ENCODE measurements at regions not wholly inside any gene's neighbourhood (a gene's known extent, or its start where the extent isn't known, plus 50 kb on each side); places are given as distances from the start of the nearest gene placed in this dataset.
"Not testable (repeated sequence)": the region's sequence is repeated elsewhere in the genome, so short reads cannot be mapped to it uniquely, and the experiment has no call there.

GRCh38 chr5:110925398-110925797, 146.1 kb upstream of the TSLP start:
- no peak for DNase-seq

DNA sequence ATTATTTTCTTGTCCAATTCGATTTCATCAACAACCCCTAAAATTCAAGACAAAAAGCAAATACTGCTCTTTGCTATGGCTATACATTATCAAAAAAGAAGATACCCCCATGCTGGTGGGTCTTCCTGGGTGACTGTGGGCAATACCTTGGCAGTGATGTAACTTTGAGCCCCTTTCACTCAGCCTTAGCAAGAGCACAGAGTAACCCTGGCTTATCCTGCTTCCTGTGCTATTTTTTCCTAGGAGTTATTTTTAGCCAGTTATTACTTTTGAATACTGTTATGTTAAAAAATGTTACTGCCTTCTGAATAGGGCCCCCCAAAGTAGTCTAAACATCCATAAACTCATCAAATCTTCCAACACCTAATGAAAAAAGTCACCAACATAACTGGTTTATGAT, 145.6 kb upstream of the TSLP start:
- no peak for DNase-seq

DNA sequence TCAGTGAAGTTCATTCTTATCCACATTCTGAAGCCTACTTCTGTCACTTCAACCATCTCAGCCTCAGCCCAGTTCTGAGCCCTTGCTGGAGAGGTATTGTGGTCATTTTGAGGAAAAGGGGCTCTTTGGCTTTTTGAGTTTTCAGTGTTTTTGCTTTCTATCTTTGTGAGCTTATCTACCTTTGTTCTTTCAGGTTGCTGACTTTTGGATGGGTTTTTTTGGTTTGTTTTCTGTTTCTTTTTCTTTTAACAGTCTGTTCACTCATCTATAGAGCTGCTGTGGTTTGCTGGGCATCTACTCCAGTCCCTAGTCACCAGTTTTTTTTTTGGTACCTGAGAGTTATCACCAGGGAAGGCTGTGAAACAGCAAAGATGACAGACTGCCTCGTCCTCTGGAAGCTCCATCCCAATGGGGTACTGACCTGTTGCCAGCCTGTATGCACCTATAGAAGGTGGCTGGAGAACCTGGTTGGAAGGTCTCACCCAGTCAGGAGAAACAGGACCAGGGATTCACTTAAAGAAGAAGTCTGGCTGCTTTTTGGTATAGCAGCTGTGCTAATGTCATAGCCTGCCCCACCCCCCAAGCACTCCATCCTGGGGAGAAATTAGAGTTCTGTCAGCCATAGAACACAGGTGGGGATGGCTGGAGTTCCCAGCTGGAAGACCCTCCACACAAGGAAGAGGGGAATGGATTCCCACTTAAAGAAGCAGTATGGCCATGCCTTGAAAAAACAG, 138.6 kb upstream of the TSLP start:
- DNase-seq = no peak

DNA sequence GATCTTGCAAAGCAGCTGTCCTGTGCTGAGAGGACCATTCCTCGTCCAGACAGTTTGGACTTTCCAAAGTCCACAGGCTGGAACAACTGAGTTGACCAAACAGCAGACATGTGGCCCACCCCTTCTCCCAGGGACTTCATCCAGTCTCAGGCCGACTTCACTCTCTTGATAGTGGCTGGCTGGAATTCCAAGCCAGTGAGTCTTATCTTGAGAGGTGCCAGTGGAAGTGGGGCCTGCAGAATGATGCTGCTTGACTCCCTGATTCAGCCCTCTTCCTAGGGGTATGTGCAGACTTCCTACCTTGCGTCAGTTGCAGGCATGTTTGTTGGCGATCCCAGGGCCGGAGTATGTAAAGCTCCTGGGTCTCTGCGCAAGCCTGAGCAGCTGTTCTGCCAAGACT, 131.4 kb upstream of the TSLP start:
- DNase-seq = no peak

- DNase-seq = no peak
These were observed 125.6 kb upstream of the TSLP start for GRCh38 chr5:110945874-110946436.

DNA sequence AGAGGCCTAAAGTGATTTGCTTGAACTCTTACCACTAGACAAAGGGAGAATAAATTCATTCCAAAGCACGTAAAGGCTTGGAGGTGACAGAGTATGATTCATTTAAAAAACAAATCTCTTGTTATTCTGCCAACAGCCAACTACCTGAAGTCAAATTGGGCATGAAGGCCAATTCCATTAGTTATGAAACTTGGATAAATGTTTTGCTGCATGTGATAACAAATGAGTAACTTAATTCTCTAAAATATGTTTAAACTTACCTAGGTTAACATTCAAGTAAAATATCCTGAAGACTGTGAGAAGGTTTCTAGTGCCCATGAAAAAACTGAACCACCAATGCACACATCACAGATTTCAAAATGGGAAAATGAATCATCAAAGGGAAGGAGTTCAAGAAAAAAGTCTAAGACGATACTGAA, 120.1 kb upstream of the TSLP start:
- no peak for DNase-seq

DNA sequence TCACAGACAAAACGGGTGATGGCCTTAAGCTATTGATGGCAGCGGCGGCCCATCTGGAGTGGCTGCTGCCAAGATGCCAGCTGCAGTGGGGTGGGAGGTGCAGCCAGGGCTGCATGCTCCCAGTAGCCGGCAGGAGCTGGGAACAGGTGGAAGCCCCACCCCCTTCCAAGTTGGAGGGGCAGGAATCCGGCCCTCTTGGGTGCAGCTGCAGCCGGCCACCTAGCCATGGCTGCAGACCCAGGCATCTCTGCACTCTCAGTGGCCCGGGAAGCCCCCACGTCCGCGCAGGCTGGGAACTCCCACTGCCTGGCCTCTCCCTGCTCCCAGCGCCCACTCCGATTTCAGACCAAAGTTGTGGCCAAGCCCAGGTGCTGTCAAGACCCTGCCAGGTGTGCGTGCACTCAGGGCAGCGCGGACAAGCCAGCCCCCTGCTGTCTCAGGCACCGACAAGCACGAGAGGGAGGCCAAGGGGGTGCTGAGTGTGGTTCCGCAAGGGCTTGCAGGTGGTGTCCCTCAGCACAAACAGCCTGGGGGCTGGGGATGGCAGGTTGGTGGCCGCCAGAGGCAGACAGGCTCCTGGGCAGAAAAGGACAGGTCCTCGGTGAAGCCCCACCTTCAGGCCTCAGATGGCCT, 115.1 kb upstream of the TSLP start:
- peak; percentile 6 for DNase-seq

GRCh38 chr5:110956913-110957813, 114.3 kb upstream of the TSLP start:
- DNase-seq = no peak

DNA sequence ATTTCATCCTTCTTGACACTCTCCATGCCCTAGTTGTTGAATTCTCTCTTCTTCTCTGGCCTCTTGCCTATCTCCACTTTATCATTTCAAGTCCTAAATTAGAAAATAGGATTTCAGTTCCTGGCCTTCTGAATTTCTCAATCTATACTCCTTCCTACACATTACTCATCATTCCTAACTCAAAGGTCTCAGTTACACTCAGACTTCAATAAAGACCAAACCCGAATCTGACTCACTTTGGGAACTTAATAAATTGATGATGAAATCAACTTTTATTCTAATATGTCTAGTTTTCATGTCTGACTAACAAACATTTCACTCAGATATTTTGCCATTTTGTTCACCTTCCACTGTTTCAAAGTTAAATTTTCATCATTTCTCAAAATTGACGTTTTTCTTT, 113.6 kb upstream of the TSLP start:
- DNase-seq = no peak

DNA sequence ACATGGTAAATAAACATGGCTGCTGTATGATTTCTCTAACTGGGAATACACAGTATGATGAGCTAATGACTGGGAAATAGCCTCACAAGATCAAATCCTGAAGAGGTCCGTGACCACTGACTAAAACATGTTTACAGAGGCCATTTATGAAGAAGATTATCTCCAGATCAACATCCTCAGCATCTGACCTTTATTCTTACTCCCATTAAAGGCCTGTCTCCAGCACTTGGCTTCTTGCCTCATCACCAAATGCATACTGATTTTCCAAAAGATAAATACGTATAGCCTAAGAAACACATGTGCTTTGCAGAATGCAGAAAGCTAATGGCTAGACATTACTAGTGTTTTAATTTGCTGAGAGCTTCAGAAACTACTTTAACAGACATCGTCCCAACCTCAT, 108.0 kb upstream of the TSLP start:
- no peak for DNase-seq

GRCh38 chr5:110965773-110966581, 105.5 kb upstream of the TSLP start:
- DNase-seq = no peak

DNA sequence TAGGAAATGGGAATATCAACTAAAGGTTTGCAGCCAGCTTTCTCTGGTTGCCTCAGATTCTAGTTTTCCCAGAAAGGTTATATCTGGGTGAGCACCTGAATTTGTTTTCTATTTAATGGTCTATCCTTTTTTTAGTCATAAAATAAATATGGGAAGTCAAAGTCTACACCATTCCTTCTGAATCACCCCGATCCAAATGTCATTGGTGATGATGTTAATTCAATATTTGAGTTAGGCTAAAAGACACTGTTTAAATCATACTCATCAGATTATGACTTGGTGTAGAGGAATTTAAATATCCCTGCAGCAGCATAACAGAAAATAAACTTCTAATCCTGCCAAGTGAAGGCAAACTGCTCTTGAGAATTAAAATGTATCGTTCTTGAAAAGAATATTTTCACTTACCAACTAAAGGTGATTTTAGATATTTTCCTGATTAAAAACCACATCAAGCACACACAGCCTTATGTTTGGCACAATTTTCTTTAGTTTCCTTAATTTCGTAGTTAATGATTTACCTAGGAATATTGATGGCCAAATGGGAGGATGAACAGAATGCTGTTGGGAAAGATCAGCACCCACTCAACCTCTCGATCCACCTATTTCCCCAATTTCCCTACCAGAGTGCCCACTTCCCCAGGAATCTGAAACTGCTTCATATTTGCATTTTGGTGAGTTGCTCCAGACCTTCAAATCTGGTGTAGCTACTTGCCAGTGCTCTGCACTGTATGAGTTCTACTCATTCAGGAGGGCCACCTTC, 103.1 kb upstream of the TSLP start:
- no peak for DNase-seq

DNA sequence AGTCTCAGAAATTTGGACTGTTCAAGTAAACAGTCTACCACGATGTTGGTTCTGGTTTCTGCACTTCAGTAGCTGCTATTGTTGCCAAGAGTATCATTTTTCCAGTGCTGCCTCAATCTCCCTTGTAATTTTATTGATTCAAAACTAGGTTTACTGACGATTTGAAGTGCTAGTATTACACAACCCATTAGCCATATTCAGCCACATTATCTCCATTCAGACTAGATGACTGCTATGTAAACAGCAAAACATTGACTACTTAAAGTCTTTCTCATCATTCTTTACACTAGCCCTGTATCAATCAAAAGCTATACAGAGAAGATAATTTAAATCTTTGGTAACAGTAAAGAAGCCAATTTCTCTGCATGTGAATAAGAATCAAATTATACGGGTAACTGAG, 102.0 kb upstream of the TSLP start:
- DNase-seq = peak; percentile 17

DNA sequence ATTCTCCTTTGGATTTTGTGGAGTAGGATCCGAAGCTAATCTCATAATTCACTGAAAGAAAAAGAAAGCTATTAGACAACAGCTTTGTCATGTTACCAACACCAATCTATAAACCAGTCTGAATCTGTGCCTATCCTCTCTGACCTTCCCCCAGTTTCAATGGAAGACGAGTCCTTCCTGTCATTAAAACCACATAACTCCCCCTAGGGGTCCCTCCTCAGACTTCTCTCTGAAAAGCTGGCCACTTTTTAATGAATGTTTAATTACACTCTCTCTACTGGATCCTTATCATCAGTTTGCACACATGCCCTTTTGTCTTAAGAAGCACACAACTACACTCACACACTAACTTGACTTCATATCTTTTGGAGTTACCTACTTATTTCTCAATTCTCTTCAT, 98.0 kb upstream of the TSLP start:
- DNase-seq = no peak

DNA sequence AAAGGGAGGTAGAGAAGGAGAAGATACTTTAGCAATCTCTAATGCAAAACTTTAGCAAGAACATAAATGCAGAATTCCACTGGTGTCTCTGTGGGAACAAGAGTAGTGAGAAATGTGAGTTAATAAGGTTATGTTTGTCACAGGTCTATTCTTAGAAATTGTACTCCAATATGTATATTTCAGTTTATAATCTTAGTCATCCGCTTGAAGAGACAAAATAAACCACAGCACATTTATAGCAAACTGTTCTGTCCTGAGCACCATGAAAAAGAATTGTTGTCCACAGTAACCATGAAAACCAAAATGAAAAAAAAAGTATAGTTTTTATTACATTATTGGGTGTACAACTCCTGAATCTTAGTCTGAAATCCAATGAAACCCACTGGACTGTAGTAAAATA, 93.6 kb upstream of the TSLP start:
- DNase-seq = no peak

- not testable (repeated sequence) for DNase-seq
These were observed 85.6 kb upstream of the TSLP start for GRCh38 chr5:110985882-110986281.

GRCh38 chr5:110987573-110987972, 83.9 kb upstream of the TSLP start:
- DNase-seq = not testable (repeated sequence)

GRCh38 chr5:110996742-110997141, 74.8 kb upstream of the TSLP start:
- DNase-seq = no peak

DNA sequence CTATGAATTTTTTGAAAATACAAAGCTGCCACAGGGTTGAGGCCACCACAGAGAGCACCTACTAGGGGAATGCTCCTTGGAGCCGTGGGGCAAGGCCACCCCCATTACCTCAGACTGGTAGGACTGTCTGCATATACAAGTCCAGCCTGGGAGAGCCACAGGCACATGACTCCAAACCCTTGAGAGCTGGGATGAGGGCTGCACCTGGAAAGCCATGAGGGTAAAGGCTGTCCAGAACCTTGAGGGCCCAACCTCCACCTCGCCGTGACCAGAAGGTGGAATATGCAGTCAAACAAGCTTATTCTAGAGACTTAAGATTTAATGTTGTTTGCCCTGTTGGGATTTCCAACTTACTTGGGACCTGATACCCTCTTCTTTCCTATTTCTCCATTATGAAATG, 69.5 kb upstream of the TSLP start:
- DNase-seq = no peak

GRCh38 chr5:111003623-111004022, 67.9 kb upstream of the TSLP start:
- DNase-seq = no peak

GRCh38 chr5:111004291-111004690, 67.2 kb upstream of the TSLP start:
- no peak for DNase-seq

GRCh38 chr5:111010783-111011182, 60.7 kb upstream of the TSLP start:
- DNase-seq = no peak

Measured in NCI-H2107 (cell line).